Mesenchymal stem cell (in vitro differentiated cells and primary cell): ENCODE measurements at regions not wholly inside any gene's neighbourhood (a gene's known extent, or its start where the extent isn't known, plus 50 kb on each side); places are given as distances from the start of the nearest gene placed in this dataset.

Experiments used
- DNase-seq: peaks from one replicate; pipeline ENCODE4 v3.0.0-alpha.2; 2013
- H2AFZ ChIP-seq: one replicate; pipeline ENCODE4 v1.6.1; 2013; ENCODE audit warnings: low read depth, mild to moderate bottlenecking, control low read depth, inconsistent platforms, low read length, moderate library complexity
- H2AK5ac ChIP-seq: 2 replicates; pipeline ENCODE4 v1.6.1; 2013; ENCODE audit warnings: low read length, moderate library complexity, mild to moderate bottlenecking, inconsistent platforms; ENCODE audit not compliant: severe bottlenecking
- H2BK120ac ChIP-seq: one replicate; pipeline ENCODE4 v1.6.1; 2013; ENCODE audit warnings: low read depth, mild to moderate bottlenecking, inconsistent platforms, low read length, moderate library complexity
- H2BK12ac ChIP-seq, 2 experiments: one replicate each; pipeline ENCODE4 v1.6.1; 2013; ENCODE audit warnings: inconsistent platforms in 2 of 2, low read length in 2 of 2, mild to moderate bottlenecking in 2 of 2, moderate library complexity in 2 of 2, control low read depth in 1 of 2
- H2BK15ac ChIP-seq: one replicate; pipeline ENCODE4 v1.6.1; 2013; ENCODE audit warnings: mild to moderate bottlenecking, low read depth, inconsistent platforms; ENCODE audit not compliant: poor library complexity, severe bottlenecking
- H2BK5ac ChIP-seq: 2 replicates; pipeline ENCODE4 v1.6.1; 2013; ENCODE audit warnings: low read depth, mild to moderate bottlenecking, low read length, control low read depth, inconsistent platforms; ENCODE audit not compliant: poor library complexity, severe bottlenecking
- H3K14ac ChIP-seq, 2 experiments: one replicate each; pipeline ENCODE4 v1.6.1; 2013; ENCODE audit warnings: inconsistent platforms in 2 of 2, low read length in 2 of 2, control low read depth in 1 of 2, mild to moderate bottlenecking in 1 of 2, moderate library complexity in 1 of 2
- H3K18ac ChIP-seq, 2 experiments: one replicate each; pipeline ENCODE4 v1.6.1; 2013; ENCODE audit warnings: inconsistent platforms in 2 of 2, low read length in 2 of 2, control low read depth in 1 of 2, low read depth in 1 of 2, mild to moderate bottlenecking in 1 of 2
- H3K23ac ChIP-seq, 2 experiments: one replicate each; pipeline ENCODE4 v1.6.1; 2013; ENCODE audit warnings: inconsistent platforms in 2 of 2, low read length in 2 of 2, mild to moderate bottlenecking in 2 of 2, moderate library complexity in 2 of 2, control low read depth in 1 of 2
- H3K27ac ChIP-seq: 2 replicates; pipeline ENCODE4 v1.5.1; 2013; ENCODE audit warnings: mild to moderate bottlenecking, moderate library complexity, low read length, control low read depth, inconsistent platforms; ENCODE audit not compliant: poor library complexity, severe bottlenecking
- H3K27me3 ChIP-seq, 2 experiments: 2 replicates each; pipeline versions ENCODE4 v1.6.1 to v1.7.0; 2013; ENCODE audit warnings: low read length in 2 of 2, mild to moderate bottlenecking in 2 of 2, moderate library complexity in 2 of 2, control low read depth in 1 of 2, inconsistent platforms in 1 of 2; ENCODE audit not compliant: control insufficient read depth in 1 of 2, insufficient read depth in 1 of 2
- H3K36me3 ChIP-seq, 2 experiments: 2 replicates each; pipeline versions ENCODE4 v1.6.1 to v1.7.0; 2013; ENCODE audit warnings: low read length in 2 of 2, control low read depth in 1 of 2, inconsistent platforms in 1 of 2, low read depth in 1 of 2, mild to moderate bottlenecking in 1 of 2; ENCODE audit not compliant: insufficient read depth in 2 of 2, control insufficient read depth in 1 of 2
- H3K4ac ChIP-seq, 2 experiments: one replicate each; pipeline ENCODE4 v1.6.1; 2013; ENCODE audit warnings: inconsistent platforms in 2 of 2, low read length in 2 of 2, mild to moderate bottlenecking in 2 of 2, moderate library complexity in 2 of 2, control low read depth in 1 of 2, low read depth in 1 of 2
- H3K4me1 ChIP-seq: 2 replicates; pipeline ENCODE4 v1.6.1; 2013; ENCODE audit warnings: low read depth, low read length, control low read depth; ENCODE audit not compliant: control insufficient read depth, insufficient read depth
- H3K4me2 ChIP-seq: 2 replicates; pipeline ENCODE4 v1.6.1; 2013; ENCODE audit warnings: low read length, mild to moderate bottlenecking, inconsistent platforms; ENCODE audit not compliant: poor library complexity, severe bottlenecking
- H3K4me3 ChIP-seq, 2 experiments: 2 replicates each; pipeline versions ENCODE4 v1.5.1 to v1.7.0; 2013; ENCODE audit warnings: low read length in 2 of 2, mild to moderate bottlenecking in 2 of 2, control low read depth in 1 of 2, low read depth in 1 of 2; ENCODE audit not compliant: insufficient read depth in 1 of 2
- H3K79me1 ChIP-seq: replicated peaks from 2 replicates; pipeline ENCODE4 v1.6.1; 2013; ENCODE audit warnings: mild to moderate bottlenecking, control low read depth, low read length, inconsistent platforms; ENCODE audit not compliant: poor library complexity, severe bottlenecking
- H3K9ac ChIP-seq: 2 replicates; pipeline ENCODE4 v1.7.0; 2013; ENCODE audit warnings: mild to moderate bottlenecking, low read length, moderate library complexity
- H3K9me3 ChIP-seq: 2 replicates; pipeline ENCODE4 v1.7.0; 2013; ENCODE audit warnings: mild to moderate bottlenecking, low read length; ENCODE audit not compliant: control insufficient read depth
- H4K8ac ChIP-seq: one replicate; pipeline ENCODE4 v1.6.1; 2013; ENCODE audit warnings: inconsistent platforms, mild to moderate bottlenecking, low read length, moderate library complexity
- H4K91ac ChIP-seq: one replicate; pipeline ENCODE4 v1.6.1; 2013; ENCODE audit warnings: mild to moderate bottlenecking, low read length, inconsistent platforms
- WGBS: methylation state at CpG from one replicate; pipeline ENCODE4 v1.1.7; 2013; ENCODE audit warnings: mixed read lengths; 5-methylcytosine and 5-hydroxymethylcytosine counted together

DNA sequence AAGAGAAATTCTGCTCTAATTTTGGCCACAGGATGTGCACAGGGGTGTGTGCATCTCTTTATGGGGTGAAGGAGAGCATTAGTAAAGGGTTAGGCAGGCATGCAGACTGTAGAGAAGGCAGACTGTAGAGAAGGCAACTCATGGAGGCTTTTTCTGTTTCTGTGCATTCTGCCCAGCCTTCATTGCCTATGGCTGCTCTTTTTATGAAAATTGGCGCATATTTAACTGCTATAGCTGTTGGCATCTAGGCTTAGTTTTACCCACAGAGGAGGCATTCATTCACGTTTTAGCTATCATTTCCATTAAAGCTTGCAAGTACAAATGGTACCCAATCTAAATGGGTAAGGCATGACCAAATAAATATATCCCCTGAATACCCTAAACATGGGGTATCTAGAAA, 286.8 kb upstream of the ID4 start:
- Histone ChIP-seq H3K79me1 (no peaks in the 10 kb centered on the region), H2AFZ (no peak overlapping the region), H3K23ac (no peak overlapping the region), H3K14ac (no peak overlapping the region), H3K36me3 (no peaks in the 10 kb centered on the region), H3K27me3 (no peaks in the 10 kb centered on the region), H4K8ac (no peak overlapping the region), H2BK5ac (no peak overlapping the region), H3K4ac (no peak overlapping the region), H2BK120ac (no peak overlapping the region), H3K9ac (no peak overlapping the region), H3K4me1 (no peaks in the 10 kb centered on the region), H2AK5ac (no peak overlapping the region), H3K4me3 (no peak overlapping the region), H2BK12ac (no peak overlapping the region), H3K18ac (no peak overlapping the region), H3K9me3 (peaks cover 6% of the 10 kb centered on the region), H2BK15ac (no peak overlapping the region), H4K91ac (no peak overlapping the region), H3K4me2 (no peak overlapping the region), H3K27ac (no peak overlapping the region)
- 82% methylated on average over 2 of the region's 2 CpGs for WGBS
- DNase-seq = no peak

DNA sequence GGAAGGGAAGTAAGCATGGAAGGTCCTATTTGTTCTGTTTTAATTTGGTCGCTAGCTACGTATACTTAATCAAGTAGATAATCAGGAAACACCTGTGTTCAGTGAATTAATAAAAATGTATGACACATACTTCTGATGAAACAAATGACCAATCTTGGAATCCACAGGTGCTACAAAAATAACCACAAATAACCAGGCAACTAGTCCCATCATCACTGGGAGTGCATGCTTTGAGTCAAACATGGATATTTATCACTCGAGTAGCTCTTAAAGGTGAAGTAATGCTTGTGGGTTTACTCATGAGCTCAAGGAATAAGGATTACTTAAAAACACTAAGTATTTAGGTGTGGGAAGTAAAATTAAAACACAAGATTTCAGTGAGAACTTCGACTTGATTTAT, 285.6 kb upstream of the ID4 start:
- no peak overlapping the region for H4K8ac ChIP-seq
- no peak overlapping the region for H3K4ac ChIP-seq
- no peak overlapping the region for H3K23ac ChIP-seq
- no peak overlapping the region for H2BK12ac ChIP-seq
- H3K9me3 ChIP-seq = peaks cover 6% of the 10 kb centered on the region
- no peak overlapping the region for H2AK5ac ChIP-seq
- H4K91ac ChIP-seq = no peak overlapping the region
- no peak overlapping the region for H2BK120ac ChIP-seq
- H3K36me3 ChIP-seq = no peaks in the 10 kb centered on the region
- no peak overlapping the region for H2BK15ac ChIP-seq
- H3K18ac ChIP-seq = no peak overlapping the region
- H2BK5ac ChIP-seq = no peak overlapping the region
- H3K27me3 ChIP-seq = no peaks in the 10 kb centered on the region
- H3K27ac ChIP-seq = no peak overlapping the region
- H2AFZ ChIP-seq = no peak overlapping the region
- H3K4me3 ChIP-seq = no peak overlapping the region
- no peak overlapping the region for H3K14ac ChIP-seq
- H3K79me1 ChIP-seq = no peaks in the 10 kb centered on the region
- WGBS = 58% methylated on average over 2 of the region's 4 CpGs
- H3K4me2 ChIP-seq = no peak overlapping the region
- no peak for DNase-seq
- H3K4me1 ChIP-seq = no peaks in the 10 kb centered on the region
- H3K9ac ChIP-seq = no peak overlapping the region

DNA sequence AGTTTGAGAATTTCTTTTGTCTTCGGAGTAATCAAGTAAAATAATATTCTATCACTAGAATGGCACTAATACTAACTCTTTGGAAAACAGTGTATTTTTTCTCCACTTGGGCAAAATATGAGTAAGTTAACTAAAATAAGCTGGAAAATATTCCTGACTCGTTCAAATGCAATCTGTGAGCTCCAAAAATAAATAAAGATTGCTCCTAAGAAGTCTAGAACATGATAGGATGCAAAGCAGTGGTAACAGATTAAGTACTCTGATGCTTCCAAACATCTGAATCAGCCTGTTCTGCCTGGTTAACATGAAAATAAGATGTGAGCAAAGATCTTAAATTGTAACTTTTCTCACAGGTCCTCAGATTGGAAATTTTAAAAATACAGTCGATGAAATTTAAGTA, 285.1 kb upstream of the ID4 start:
- Histone ChIP-seq H3K4me3 (no peak overlapping the region), H3K9me3 (peaks cover 6% of the 10 kb centered on the region), H2BK12ac (no peak overlapping the region), H4K8ac (no peak overlapping the region), H2BK5ac (no peak overlapping the region), H2BK15ac (no peak overlapping the region), H3K79me1 (no peaks in the 10 kb centered on the region), H3K18ac (no peak overlapping the region), H3K23ac (no peak overlapping the region), H3K27ac (no peak overlapping the region), H2AK5ac (no peak overlapping the region), H3K14ac (no peak overlapping the region), H3K27me3 (no peaks in the 10 kb centered on the region), H3K9ac (no peak overlapping the region), H4K91ac (no peak overlapping the region), H2BK120ac (no peak overlapping the region), H3K4me2 (no peak overlapping the region), H3K36me3 (no peaks in the 10 kb centered on the region), H3K4me1 (no peaks in the 10 kb centered on the region), H3K4ac (no peak overlapping the region), H2AFZ (no peak overlapping the region)
- no peak for DNase-seq
- WGBS = no CpG with 5 or more reads among the region's 3 CpGs

DNA sequence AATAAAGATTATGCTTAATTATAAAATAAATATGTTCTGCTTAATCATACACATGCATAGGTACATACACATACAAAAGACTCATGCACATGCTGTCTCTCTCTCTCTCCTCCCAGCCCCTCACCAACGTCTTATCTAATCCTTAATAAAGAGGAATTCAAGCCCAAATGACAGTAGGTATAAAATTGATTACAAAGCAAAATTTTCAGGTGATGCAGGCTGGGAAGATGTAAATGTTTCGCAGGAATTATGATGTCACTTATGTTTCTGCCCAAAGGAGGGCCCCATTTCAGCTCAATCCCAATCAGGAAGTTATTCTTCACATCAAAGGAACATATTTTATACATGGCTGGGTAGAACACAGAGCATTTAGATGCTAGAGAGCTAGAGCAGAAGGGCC, 284.6 kb upstream of the ID4 start:
- no peak overlapping the region for H3K4ac ChIP-seq
- WGBS = no CpG with 5 or more reads among the region's 2 CpGs

More for the DNA sequence above, 284.6 kb upstream of the ID4 start:
- H3K36me3 ChIP-seq = no peaks in the 10 kb centered on the region
- H3K9ac ChIP-seq = no peak overlapping the region
- no peak overlapping the region for H4K91ac ChIP-seq
- peaks cover 6% of the 10 kb centered on the region for H3K9me3 ChIP-seq
- no peak overlapping the region for H2BK15ac ChIP-seq
- no peaks in the 10 kb centered on the region for H3K27me3 ChIP-seq
- no peak overlapping the region for H3K23ac ChIP-seq
- H2BK120ac ChIP-seq = no peak overlapping the region
- no peaks in the 10 kb centered on the region for H3K79me1 ChIP-seq
- H2AK5ac ChIP-seq = no peak overlapping the region
- H2BK5ac ChIP-seq = no peak overlapping the region
- no peak overlapping the region for H3K18ac ChIP-seq
- no peak overlapping the region for H4K8ac ChIP-seq
- H3K14ac ChIP-seq = no peak overlapping the region
- no peaks in the 10 kb centered on the region for H3K4me1 ChIP-seq
- no peak overlapping the region for H3K4me2 ChIP-seq
- DNase-seq = no peak
- H2BK12ac ChIP-seq = no peak overlapping the region
- H3K4me3 ChIP-seq = no peak overlapping the region
- no peak overlapping the region for H2AFZ ChIP-seq
- no peak overlapping the region for H3K27ac ChIP-seq
